GM12878 (cell line): ENCODE measurements at regions not wholly inside any gene's neighbourhood (a gene's known extent, or its start where the extent isn't known, plus 50 kb on each side); places are given as distances from the start of the nearest gene placed in this dataset.

ENCODE experiments used
- ATAC-seq: fragments of 200-7000 bp; cut with Tn5 transposase; 3 replicates; pipeline ENCODE4 v1.9.1; 2020; ENCODE audit warnings: mild to moderate bottlenecking, moderate library complexity
- BruUV-seq: library from RNA; stranded (reverse); fragments of 400-500 nt; replicated peaks from 2 replicates; lab custom pipeline; 2021; lab: Mats Ljungman, UMichigan
- CTCF ChIA-PET: fragments of 300-600 bp; sonication (Branson Sonifier 250); formaldehyde crosslinking; extraction: SDS; loops from one replicate; lab custom pipeline; 2021; ENCODE audit warnings: inconsistent platforms; lab: Yijun Ruan, JAX
- POLR2A ChIA-PET: fragments of 350-600 bp; formaldehyde crosslinking; extraction: SDS; loops from one replicate; lab custom pipeline; 2021; ENCODE audit warnings: inconsistent platforms; lab: Charles Lee
- RAD21 ChIA-PET: fragments of 300-600 bp; sonication (Branson Sonifier 250); formaldehyde crosslinking; loops from one replicate; lab custom pipeline; 2023; ENCODE audit warnings: antibody characterized with exemption; ENCODE audit not compliant: unreplicated experiment; lab: Charles Lee
- SMC1A ChIA-PET: fragments of 300-600 bp; sonication (Branson Sonifier 250); formaldehyde crosslinking; loops from one replicate; lab custom pipeline; 2023; ENCODE audit not compliant: unreplicated experiment, uncharacterized antibody; lab: Charles Lee
- DNase-seq: peaks from one replicate; pipeline ENCODE4 v3.0.0-alpha.2; 2011; ENCODE audit warnings: low read depth, low spot score
- FAIRE-seq: peaks from 3 replicates; lab custom pipeline; 2011; peaks lifted over from hg19 to GRCh38; lab: Jason Lieb, UNC
- H2AFZ ChIP-seq: 2 replicates; pipeline ENCODE4 v1.6.0; 2011; ENCODE audit warnings: low read depth, low read length, control low read depth; ENCODE audit not compliant: control insufficient read depth
- H3K27ac ChIP-seq: 2 replicates; pipeline ENCODE4 v1.5.1; 2011; ENCODE audit warnings: control low read depth; ENCODE audit not compliant: control insufficient read depth, insufficient read depth
- H3K27me3 ChIP-seq, 2 experiments: replicated peaks in 1 of 2; 2 replicates each; pipeline versions ENCODE4 v1.6.0 to v1.6.1; 2011; ENCODE audit warnings: low read length in 1 of 2; ENCODE audit not compliant: control insufficient read depth in 2 of 2, insufficient read depth in 2 of 2
- H3K36me3 ChIP-seq, 2 experiments: 2 replicates each; pipeline ENCODE4 v1.5.1; 2011; ENCODE audit warnings: low read length in 1 of 2; ENCODE audit not compliant: control insufficient read depth in 2 of 2, insufficient read depth in 2 of 2
- H3K4me1 ChIP-seq: 2 replicates; pipeline ENCODE4 v1.6.1; 2011; ENCODE audit warnings: mild to moderate bottlenecking, low read length, moderate library complexity, mixed read lengths; ENCODE audit not compliant: control insufficient read depth, insufficient read depth
- H3K4me2 ChIP-seq: 2 replicates; pipeline ENCODE4 v1.6.0; 2011; ENCODE audit warnings: control low read depth; ENCODE audit not compliant: control insufficient read depth, insufficient read depth
- H3K4me3 ChIP-seq: fragments of 200-600 bp; sonication (generic); 2 replicates; pipeline ENCODE4 v1.5.1; 2016
- H3K79me2 ChIP-seq: 2 replicates; pipeline ENCODE4 v1.6.0; 2011; ENCODE audit warnings: low read length; ENCODE audit not compliant: control insufficient read depth, insufficient read depth
- H3K9ac ChIP-seq: 2 replicates; pipeline ENCODE4 v1.8.0; 2011; ENCODE audit warnings: low read length, control low read depth, mixed read lengths; ENCODE audit not compliant: control insufficient read depth, insufficient read depth
- H3K9me3 ChIP-seq: replicated peaks from 3 replicates; pipeline ENCODE4 v1.5.1; 2011; ENCODE audit warnings: mild to moderate bottlenecking, low read length; ENCODE audit not compliant: control insufficient read depth, insufficient read depth
- H4K20me1 ChIP-seq: 2 replicates; pipeline ENCODE4 v1.6.0; 2011; ENCODE audit not compliant: control insufficient read depth, insufficient read depth
- ASH2L ChIP-seq: fragments of 300-600, 200-600 bp; sonication (generic); IDR thresholded peaks from 2 replicates; pipeline ENCODE4 v1.6.1; 2017; ENCODE audit warnings: low read depth, mild to moderate bottlenecking, borderline replicate concordance
- EP300 ChIP-seq, 2 experiments: fragments of 150-350 bp in 1 of 2; IDR thresholded peaks; 2 replicates each; pipeline ENCODE4 v1.6.1; 2011 to 2012; ENCODE audit warnings: low read depth in 2 of 2, low read length in 2 of 2, borderline replicate concordance in 1 of 2, improper control_type of control experiment in 1 of 2, inconsistent platforms in 1 of 2; ENCODE audit not compliant: control insufficient read depth in 1 of 2
- FOS ChIP-seq: IDR thresholded peaks from 3 replicates; pipeline ENCODE4 v1.6.1; 2011; ENCODE audit warnings: borderline replicate concordance; ENCODE audit not compliant: insufficient read length; ENCODE audit errors: extremely low read depth
- HCFC1 ChIP-seq: fragments of 150-350 bp; IDR thresholded peaks from 2 replicates; pipeline ENCODE4 v1.6.1; 2014; ENCODE audit warnings: low read length
- IRF5 ChIP-seq: fragments of 450-650 bp; IDR thresholded peaks from 2 replicates; pipeline ENCODE4 v1.6.1; 2017; ENCODE audit warnings: borderline replicate concordance
- MXI1 ChIP-seq: fragments of 150-350 bp; IDR thresholded peaks from 2 replicates; pipeline ENCODE4 v1.6.1; 2011; ENCODE audit warnings: low read depth, mild to moderate bottlenecking, inconsistent platforms, low read length, improper control_type of control experiment
- RBBP5 ChIP-seq: fragments of 200-600 bp; sonication (generic); conservative IDR thresholded peaks from 2 replicates; pipeline ENCODE4 v1.6.1; 2016
- SREBF1 ChIP-seq: IDR thresholded peaks from 2 replicates; pipeline ENCODE4 v1.6.1; 2012; ENCODE audit warnings: mild to moderate bottlenecking, low read length
- SUZ12 ChIP-seq: fragments of 200-600 bp; sonication (generic); IDR thresholded peaks from one replicate; pipeline ENCODE4 v1.6.1; 2018; ENCODE audit warnings: antibody characterized with exemption, mild to moderate bottlenecking; ENCODE audit not compliant: unreplicated experiment
- ZNF622 ChIP-seq: fragments of 450-650 bp; IDR thresholded peaks from 2 replicates; pipeline ENCODE4 v1.6.1; 2017; ENCODE audit warnings: mild to moderate bottlenecking, inconsistent platforms
- WGBS: methylation state at CpG from one replicate; pipeline ENCODE4 v1.1.6; 2016; ENCODE audit warnings: low lambda C conversion rate; ENCODE audit not compliant: insufficient replicate concordance, insufficient coverage; ENCODE audit errors: missing lambda C conversion rate; 5-methylcytosine and 5-hydroxymethylcytosine counted together
- in situ Hi-C: fragments of 300-500 bp; cut with MboI; formaldehyde crosslinking; loops from 9 replicates; pipeline ENCODE4 v1.14.3; 2018; ENCODE audit warnings: mixed read lengths
- intact Hi-C: fragments of 100-400 bp; cut with micrococcal nuclease; formaldehyde crosslinking; loops from one replicate; pipeline ENCODE4 v1.14.2; 2022; ENCODE audit not compliant: unreplicated experiment
- TF ChIP-seq, protein P1 (sequence below), 3 experiments: IDR thresholded peaks in 2 of 3; conservative IDR thresholded peaks in 1 of 3; 2 replicates each; pipeline ENCODE4 v1.5.1; 2011; ENCODE audit warnings: low read depth in 3 of 3, low read length in 3 of 3, mild to moderate bottlenecking in 3 of 3, control low read depth in 2 of 3, moderate library complexity in 2 of 3, inconsistent platforms in 1 of 3, mixed read lengths in 1 of 3; ENCODE audit not compliant: control insufficient read depth in 2 of 3, insufficient read depth in 1 of 3; ENCODE audit errors: extremely low read depth in 1 of 3

GRCh38 chr3:5445676-5446201 is 258.2 kb downstream of the EDEM1 start:
- Histone ChIP-seq H3K27me3 (no peaks in the 10 kb centered on the region), H3K4me1 (no peaks in the 10 kb centered on the region), H3K27ac (no peak overlapping the region), H4K20me1 (no peaks in the 10 kb centered on the region), H3K9me3 (no peaks in the 10 kb centered on the region), H3K79me2 (no peaks in the 10 kb centered on the region), H3K4me2 (no peak overlapping the region), H2AFZ (no peak overlapping the region), H3K9ac (no peak overlapping the region), H3K4me3 (no peak overlapping the region), H3K36me3 (no peaks in the 10 kb centered on the region)
- ChIA-PET CTCF (interaction anchor here (0.6 kb wide), 1 partner anchor 183 kb away, joined by 3 read pairs; no protein-coding TSS in a partner anchor), RAD21 (no interaction called here), POLR2A (no interaction called here), SMC1A (no interaction called here)
- no TSS peak for BruUV-seq
- no peak for DNase-seq
- no peak for ATAC-seq
- WGBS = 31% methylated on average over 5 of the region's 5 CpGs
- FAIRE-seq = no peak
- intact Hi-C loops (no loop called here), in situ Hi-C loops (no loop called here)
- TF ChIP-seq ASH2L = no peak
- TF ChIP-seq EP300 (IDR thresholded peaks at IDR 0.05; ENCODE audit: borderline replicate concordance in 1 of 2, control insufficient read depth in 1 of 2, low read depth in 2 of 2, low read length in 2 of 2) = no peak
- no peak for TF ChIP-seq IRF5
- TF ChIP-seq, protein P1, sequence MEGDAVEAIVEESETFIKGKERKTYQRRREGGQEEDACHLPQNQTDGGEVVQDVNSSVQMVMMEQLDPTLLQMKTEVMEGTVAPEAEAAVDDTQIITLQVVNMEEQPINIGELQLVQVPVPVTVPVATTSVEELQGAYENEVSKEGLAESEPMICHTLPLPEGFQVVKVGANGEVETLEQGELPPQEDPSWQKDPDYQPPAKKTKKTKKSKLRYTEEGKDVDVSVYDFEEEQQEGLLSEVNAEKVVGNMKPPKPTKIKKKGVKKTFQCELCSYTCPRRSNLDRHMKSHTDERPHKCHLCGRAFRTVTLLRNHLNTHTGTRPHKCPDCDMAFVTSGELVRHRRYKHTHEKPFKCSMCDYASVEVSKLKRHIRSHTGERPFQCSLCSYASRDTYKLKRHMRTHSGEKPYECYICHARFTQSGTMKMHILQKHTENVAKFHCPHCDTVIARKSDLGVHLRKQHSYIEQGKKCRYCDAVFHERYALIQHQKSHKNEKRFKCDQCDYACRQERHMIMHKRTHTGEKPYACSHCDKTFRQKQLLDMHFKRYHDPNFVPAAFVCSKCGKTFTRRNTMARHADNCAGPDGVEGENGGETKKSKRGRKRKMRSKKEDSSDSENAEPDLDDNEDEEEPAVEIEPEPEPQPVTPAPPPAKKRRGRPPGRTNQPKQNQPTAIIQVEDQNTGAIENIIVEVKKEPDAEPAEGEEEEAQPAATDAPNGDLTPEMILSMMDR (IDR thresholded peaks at IDR 0.05 in 2 of 3, conservative IDR thresholded peaks at IDR 0.05 in 1 of 3; ENCODE audit: control insufficient read depth in 2 of 3, extremely low read depth in 1 of 3, insufficient read depth in 1 of 3, low read depth in 3 of 3, low read length in 3 of 3) = no peak
- no peak for TF ChIP-seq SUZ12
- no peak for TF ChIP-seq HCFC1
- no peak for TF ChIP-seq FOS
- no peak for TF ChIP-seq MXI1
- no peak for TF ChIP-seq SREBF1
- TF ChIP-seq RBBP5 = no peak
- TF ChIP-seq ZNF622 = no peak
